ENCODE measurements at regions not wholly inside any gene's neighbourhood (a gene's known extent, or its start where the extent isn't known, plus 50 kb on each side); places are given as distances from the start of the nearest gene placed in this dataset.

GRCh38 chr2:204060841-204061240, 124.3 kb downstream of the ICOS start:
- DNase-seq (ENCODE audit: extremely low read depth, low read depth): no peak
- TF ChIP-seq CTCF (IDR thresholded peaks at IDR 0.05; ENCODE audit: low read depth, low read length, missing control alignments): no peak

GRCh38 chr2:204061241-204061640, 124.7 kb downstream of the ICOS start:
- DNase-seq (ENCODE audit: extremely low read depth, low read depth): no peak
- TF ChIP-seq CTCF (IDR thresholded peaks at IDR 0.05; ENCODE audit: low read depth, low read length, missing control alignments): no peak
- H3K4me3 ChIP-seq (replicated peaks; ENCODE audit: low read depth, low read length): no peak overlapping the region

More at GRCh38 chr2:204060841-204061240, 124.3 kb downstream of the ICOS start:
- H3K4me3 ChIP-seq (replicated peaks; ENCODE audit: low read depth, low read length): no peak overlapping the region

- no peak overlapping the region for H3K4me3 ChIP-seq (replicated peaks; ENCODE audit: low read depth, low read length)
- no peak for DNase-seq (ENCODE audit: extremely low read depth, low read depth)
- TF ChIP-seq CTCF (IDR thresholded peaks at IDR 0.05; ENCODE audit: low read depth, low read length, missing control alignments): no peak
These were observed 127.6 kb downstream of the ICOS start for GRCh38 chr2:204064119-204064518.

- no peak overlapping the region for H3K4me3 ChIP-seq (replicated peaks; ENCODE audit: low read depth, low read length)
- no peak for TF ChIP-seq CTCF (IDR thresholded peaks at IDR 0.05; ENCODE audit: low read depth, low read length, missing control alignments)
- DNase-seq (ENCODE audit: extremely low read depth, low read depth): no peak
These were observed 129.0 kb downstream of the ICOS start for GRCh38 chr2:204065566-204065965.

GRCh38 chr2:204066051-204066450, 129.5 kb downstream of the ICOS start:
- no peak for TF ChIP-seq CTCF (IDR thresholded peaks at IDR 0.05; ENCODE audit: low read depth, low read length, missing control alignments)
- DNase-seq (ENCODE audit: extremely low read depth, low read depth): no peak
- H3K4me3 ChIP-seq (replicated peaks; ENCODE audit: low read depth, low read length): no peak overlapping the region

- no peak for TF ChIP-seq CTCF (IDR thresholded peaks at IDR 0.05; ENCODE audit: low read depth, low read length, missing control alignments)
- no peak for DNase-seq (ENCODE audit: extremely low read depth, low read depth)
- H3K4me3 ChIP-seq (replicated peaks; ENCODE audit: low read depth, low read length): no peak overlapping the region
These were observed 133.2 kb downstream of the ICOS start for GRCh38 chr2:204069804-204070203.

Measured in HFF-Myc (cell line).